ENCODE measurements at regions not wholly inside any gene's neighbourhood (a gene's known extent, or its start where the extent isn't known, plus 50 kb on each side); places are given as distances from the start of the nearest gene placed in this dataset.

GRCh38 chr19:33971073-33971472 lies 174.4 kb downstream of the KCTD15 start:
- no peaks in the 10 kb centered on the region for H3K36me3 ChIP-seq
- H3K9me3 ChIP-seq, result peaks cover 0 to 55% (median 21%) of the 10 kb centered on the region in 11 donors
- ATAC-seq, result no peak
- no peak overlapping the region for H3K27ac ChIP-seq
- no peaks in the 10 kb centered on the region for H3K4me1 ChIP-seq
- WGBS, 2 donors, result 60 to 67% methylated on average over 1 of the region's 1 CpG
- intact Hi-C loops (cut with DNase I), result no loop called here
- TF ChIP-seq CTCF (IDR thresholded peaks at IDR 0.05), result no peak
- peaks cover 0 to 5% (median 4%) of the 10 kb centered on the region in 7 donors for H3K27me3 ChIP-seq
- no peak overlapping the region for H3K4me3 ChIP-seq
- no peak for DNase-seq

- Histone ChIP-seq H3K27me3 (peaks cover 0 to 23% (median 15%) of the 10 kb centered on the region in 7 donors), H3K27ac (no peak overlapping the region), H3K4me1 (no peaks in the 10 kb centered on the region), H3K9me3 (peaks cover 0 to 22% (median 0%) of the 10 kb centered on the region in 11 donors), H3K4me3 (no peak overlapping the region), H3K36me3 (no peaks in the 10 kb centered on the region)
- WGBS, 2 donors, result 79 to 85% methylated on average over 4 of the region's 4 CpGs
- no peak for TF ChIP-seq CTCF (IDR thresholded peaks at IDR 0.05)
- no peak for ATAC-seq
- intact Hi-C loops (cut with DNase I), result no loop called here
- DNase-seq, result no peak
Measured at GRCh38 chr19:33977756-33978685, 181.4 kb downstream of the KCTD15 start.

DNA sequence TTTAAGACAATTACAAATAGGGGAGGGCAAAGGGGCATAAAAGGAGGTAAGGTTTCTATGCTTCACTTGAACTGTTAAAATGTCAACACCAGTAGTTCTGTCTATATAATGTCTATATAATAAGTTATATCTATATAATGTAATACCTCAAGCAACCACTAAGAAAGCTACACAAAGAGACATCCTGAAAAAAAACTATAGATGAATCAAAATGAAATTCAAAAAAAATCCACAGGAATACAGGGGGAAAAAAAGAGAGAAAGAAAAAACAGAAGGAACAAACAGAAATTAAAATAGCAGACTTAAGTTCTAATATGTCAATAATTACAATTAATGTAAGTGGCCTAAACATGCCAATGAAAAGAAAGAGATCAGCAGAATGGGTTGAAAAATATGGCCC lies 186.0 kb downstream of the KCTD15 start:
- H3K27ac ChIP-seq, result no peak overlapping the region
- peak in 2 of 9 donors; percentile 19 to 39 for TF ChIP-seq CTCF (IDR thresholded peaks at IDR 0.05)
- H3K27me3 ChIP-seq, result peaks cover 0 to 30% (median 18%) of the 10 kb centered on the region in 7 donors
- intact Hi-C loops (cut with DNase I), result no loop called here
- H3K9me3 ChIP-seq, result peaks cover 0 to 31% (median 4%) of the 10 kb centered on the region in 11 donors
- DNase-seq, result no peak
- no peaks in the 10 kb centered on the region for H3K36me3 ChIP-seq
- no peaks in the 10 kb centered on the region for H3K4me1 ChIP-seq
- no peak overlapping the region for H3K4me3 ChIP-seq
- ATAC-seq, result no peak

- peaks cover 0 to 54% (median 10%) of the 10 kb centered on the region in 11 donors for H3K9me3 ChIP-seq
- peaks cover 0 to 23% (median 7%) of the 10 kb centered on the region in 7 donors for H3K27me3 ChIP-seq
- DNase-seq (no peak), ATAC-seq (no peak)
- H3K4me1 ChIP-seq, result no peaks in the 10 kb centered on the region
- 59 to 60% methylated on average over 3 of the region's 3 CpGs for WGBS, 2 donors
- H3K27ac ChIP-seq, result no peak overlapping the region
- TF ChIP-seq CTCF (IDR thresholded peaks at IDR 0.05), result no peak
- intact Hi-C loops (cut with DNase I), result no loop called here
- H3K4me3 ChIP-seq, result no peak overlapping the region
- H3K36me3 ChIP-seq, result no peaks in the 10 kb centered on the region
Measured at GRCh38 chr19:33988601-33989000, 183.7 kb upstream of the LSM14A start.
